Cardiac muscle cell (in vitro differentiated cells and primary cell): ENCODE measurements at regions not wholly inside any gene's neighbourhood (a gene's known extent, or its start where the extent isn't known, plus 50 kb on each side); places are given as distances from the start of the nearest gene placed in this dataset.

ENCODE experiments used
- DNase-seq, 2 donors: peaks; one replicate each; pipeline versions ENCODE4 v3.0.0 to v3.0.0-alpha.2; 2010 to 2017; ENCODE audit warnings: low read depth in 1 of 2, low spot score in 1 of 2
- H3K27ac ChIP-seq: fragments of 200-600 bp; sonication (generic); 2 replicates; pipeline ENCODE4 v1.5.1; 2016
- H3K27me3 ChIP-seq: fragments of 200-600 bp; sonication (generic); 2 replicates; pipeline ENCODE4 v1.6.0; 2016; ENCODE audit warnings: control low read depth
- H3K36me3 ChIP-seq: fragments of 200-600 bp; sonication (generic); 2 replicates; pipeline ENCODE4 v1.5.1; 2016; ENCODE audit warnings: control low read depth
- H3K4me1 ChIP-seq: fragments of 200-600 bp; sonication (generic); 2 replicates; pipeline ENCODE4 v1.8.1; 2017; ENCODE audit warnings: low read depth, mild to moderate bottlenecking, mixed run types
- H3K4me3 ChIP-seq: fragments of 200-600 bp; sonication (generic); 2 replicates; pipeline ENCODE4 v1.5.1; 2016; ENCODE audit warnings: mild to moderate bottlenecking
- H3K9me3 ChIP-seq: fragments of 200-600 bp; sonication (generic); 2 replicates; pipeline ENCODE4 v1.5.1; 2017; ENCODE audit warnings: low read depth, mild to moderate bottlenecking, control low read depth
- CTCF ChIP-seq: IDR thresholded peaks from 2 replicates; pipeline ENCODE4 v1.5.1; 2012; ENCODE audit warnings: low read depth, mild to moderate bottlenecking, low read length

- no peaks in the 10 kb centered on the region for H3K4me1 ChIP-seq
- no peaks in the 10 kb centered on the region for H3K9me3 ChIP-seq
- DNase-seq, result no peak
- no peak for TF ChIP-seq CTCF
- H3K4me3 ChIP-seq, result no peak overlapping the region
- H3K27ac ChIP-seq, result no peak overlapping the region
- H3K27me3 ChIP-seq, result no peaks in the 10 kb centered on the region
- H3K36me3 ChIP-seq, result no peaks in the 10 kb centered on the region
These were observed 386.8 kb upstream of the DACH1 start for GRCh38 chr13:72253754-72254153.

- Histone ChIP-seq H3K4me3 (no peak overlapping the region), H3K9me3 (no peaks in the 10 kb centered on the region), H3K27ac (no peak overlapping the region), H3K36me3 (no peaks in the 10 kb centered on the region), H3K4me1 (no peaks in the 10 kb centered on the region), H3K27me3 (no peaks in the 10 kb centered on the region)
- DNase-seq, result no peak
- no peak for TF ChIP-seq CTCF
These were observed 379.4 kb upstream of the DACH1 start for GRCh38 chr13:72246396-72246795.

- TF ChIP-seq CTCF, result no peak
- H3K27me3 ChIP-seq, result no peaks in the 10 kb centered on the region
- H3K4me1 ChIP-seq, result no peaks in the 10 kb centered on the region
- H3K4me3 ChIP-seq, result no peak overlapping the region
- H3K9me3 ChIP-seq, result no peaks in the 10 kb centered on the region
- no peak overlapping the region for H3K27ac ChIP-seq
- DNase-seq, result no peak
- H3K36me3 ChIP-seq, result no peaks in the 10 kb centered on the region
These were observed 377.8 kb upstream of the DACH1 start for GRCh38 chr13:72244788-72245187.

- no peak for TF ChIP-seq CTCF
These were observed 363.1 kb upstream of the DACH1 start for GRCh38 chr13:72230131-72230530.

GRCh38 chr13:72229067-72229466, 362.1 kb upstream of the DACH1 start:
- DNase-seq, result no peak
- no peaks in the 10 kb centered on the region for H3K4me1 ChIP-seq

More at GRCh38 chr13:72230131-72230530, 363.1 kb upstream of the DACH1 start:
- no peaks in the 10 kb centered on the region for H3K9me3 ChIP-seq
- H3K4me3 ChIP-seq, result no peak overlapping the region
- no peaks in the 10 kb centered on the region for H3K27me3 ChIP-seq
- no peak overlapping the region for H3K27ac ChIP-seq
- H3K36me3 ChIP-seq, result no peaks in the 10 kb centered on the region
- DNase-seq, result no peak
- H3K4me1 ChIP-seq, result no peaks in the 10 kb centered on the region

More at GRCh38 chr13:72229067-72229466, 362.1 kb upstream of the DACH1 start:
- no peaks in the 10 kb centered on the region for H3K27me3 ChIP-seq
- no peaks in the 10 kb centered on the region for H3K36me3 ChIP-seq
- no peaks in the 10 kb centered on the region for H3K9me3 ChIP-seq
- no peak for TF ChIP-seq CTCF
- H3K27ac ChIP-seq, result no peak overlapping the region
- H3K4me3 ChIP-seq, result no peak overlapping the region
